ENCODE measurements at regions not wholly inside any gene's neighbourhood (a gene's known extent, or its start where the extent isn't known, plus 50 kb on each side); places are given as distances from the start of the nearest gene placed in this dataset.

DNA sequence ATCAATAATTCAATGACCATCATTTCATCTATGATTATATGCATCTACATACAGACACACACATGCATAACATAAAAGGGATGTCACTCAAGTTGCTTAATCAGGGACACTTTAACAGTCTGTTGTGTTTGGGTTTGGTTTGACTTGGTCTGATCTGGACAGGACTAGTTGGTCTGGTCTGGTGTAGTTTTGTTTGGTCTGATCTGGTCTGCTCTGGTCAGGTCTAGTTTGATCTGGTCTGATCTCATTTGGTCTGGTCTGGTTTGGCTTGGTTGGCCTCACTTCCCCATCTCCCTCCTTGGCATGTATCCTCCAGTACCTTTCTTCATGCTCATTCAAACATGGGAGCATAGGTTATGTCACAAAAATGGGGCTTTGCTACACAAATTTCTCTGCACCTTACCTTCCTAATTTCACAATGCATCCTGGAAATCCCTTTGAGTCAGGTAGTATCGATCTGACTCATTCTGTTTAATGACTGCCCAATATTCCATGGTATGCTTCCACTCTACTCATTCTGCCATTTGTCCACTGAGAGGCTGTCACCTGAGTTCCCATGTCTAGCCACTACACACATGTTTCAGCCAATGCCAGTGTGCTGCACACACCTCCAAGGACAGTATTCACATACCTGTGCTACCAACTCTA is 73.0 kb upstream of the TPM1 start:
- H3K9me3 Mint-ChIP-seq (ENCODE audit: unreplicated experiment), result no peaks in the 10 kb centered on the region
- H3K27me3 Mint-ChIP-seq (ENCODE audit: unreplicated experiment), result no peaks in the 10 kb centered on the region
- H3K27ac Mint-ChIP-seq (ENCODE audit: unreplicated experiment), result no peak overlapping the region
- H3K4me1 Mint-ChIP-seq (ENCODE audit: low read depth, unreplicated experiment), result no peaks in the 10 kb centered on the region
- DNase-seq, result no peak
- no peak for TF ChIP-seq CTCF (IDR thresholded peaks at IDR 0.05; ENCODE audit: partially characterized antibody, unreplicated experiment)
- no peak overlapping the region for H3K4me3 Mint-ChIP-seq (ENCODE audit: unreplicated experiment)
- H3K36me3 Mint-ChIP-seq (ENCODE audit: unreplicated experiment), result no peaks in the 10 kb centered on the region

DNA sequence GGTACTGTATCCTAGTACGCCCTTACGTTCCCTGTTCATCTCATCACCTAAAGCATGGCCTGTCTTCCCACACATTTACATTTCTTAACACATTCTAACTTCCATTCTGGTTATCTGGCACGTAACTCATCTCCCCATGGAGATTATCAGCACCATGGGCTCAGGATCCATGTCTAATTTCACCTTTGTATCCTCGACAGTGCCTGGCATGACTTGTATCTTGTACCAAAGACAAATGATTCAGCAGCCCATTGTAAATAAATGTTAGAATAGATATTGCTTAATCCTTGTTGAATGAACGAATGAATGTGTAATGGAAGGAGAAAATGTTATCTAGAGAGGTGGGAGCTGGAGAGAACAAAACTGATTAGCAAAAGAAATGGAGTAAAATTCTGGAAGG is 69.7 kb upstream of the TPM1 start:
- Mint-ChIP-seq H3K27me3 (ENCODE audit: unreplicated experiment) (no peaks in the 10 kb centered on the region), H3K4me1 (ENCODE audit: low read depth, unreplicated experiment) (peaks cover 5% of the 10 kb centered on the region), H3K4me3 (ENCODE audit: unreplicated experiment) (no peak overlapping the region), H3K27ac (ENCODE audit: unreplicated experiment) (no peak overlapping the region), H3K36me3 (ENCODE audit: unreplicated experiment) (no peaks in the 10 kb centered on the region), H3K9me3 (ENCODE audit: unreplicated experiment) (no peaks in the 10 kb centered on the region)
- no peak for DNase-seq
- no peak for TF ChIP-seq CTCF (IDR thresholded peaks at IDR 0.05; ENCODE audit: partially characterized antibody, unreplicated experiment)

- Mint-ChIP-seq H3K4me1 (ENCODE audit: low read depth, unreplicated experiment) (peaks cover 5% of the 10 kb centered on the region), H3K27ac (ENCODE audit: unreplicated experiment) (no peak overlapping the region), H3K4me3 (ENCODE audit: unreplicated experiment) (no peak overlapping the region), H3K9me3 (ENCODE audit: unreplicated experiment) (no peaks in the 10 kb centered on the region), H3K27me3 (ENCODE audit: unreplicated experiment) (no peaks in the 10 kb centered on the region), H3K36me3 (ENCODE audit: unreplicated experiment) (no peaks in the 10 kb centered on the region)
- DNase-seq, result no peak
- TF ChIP-seq CTCF (IDR thresholded peaks at IDR 0.05; ENCODE audit: partially characterized antibody, unreplicated experiment), result no peak
These were observed 67.0 kb upstream of the TPM1 start for GRCh38 chr15:62975515-62975914.

DNA sequence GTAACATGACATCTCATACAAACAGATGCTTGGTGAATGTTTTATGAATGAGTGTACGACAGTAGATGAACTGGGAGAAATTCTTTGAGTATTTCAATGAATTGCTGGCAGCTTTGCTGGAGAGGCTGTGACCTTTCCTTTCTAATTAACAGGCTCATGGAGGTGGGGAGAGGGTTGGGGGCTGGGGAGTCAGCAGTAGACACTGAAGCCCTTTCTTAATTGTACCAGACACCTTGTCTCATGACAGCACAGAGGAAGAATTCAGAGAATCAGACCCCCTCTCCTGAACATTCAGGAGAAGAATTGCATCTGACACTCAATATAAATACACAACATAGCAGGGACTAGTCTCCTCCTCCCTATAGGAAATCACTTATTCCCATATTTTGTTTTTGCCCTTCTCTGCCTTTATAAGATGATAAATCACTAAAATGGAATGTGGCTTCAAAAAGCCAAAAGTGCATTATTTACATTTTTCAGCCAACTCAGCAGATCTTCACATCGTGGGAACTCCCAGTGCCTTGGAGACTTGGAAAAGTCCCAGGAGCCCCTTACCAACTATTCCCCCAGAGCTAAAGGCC is 66.2 kb upstream of the TPM1 start:
- no peak for DNase-seq
- Mint-ChIP-seq H3K4me1 (ENCODE audit: low read depth, unreplicated experiment) (peaks cover 5% of the 10 kb centered on the region), H3K9me3 (ENCODE audit: unreplicated experiment) (no peaks in the 10 kb centered on the region), H3K4me3 (ENCODE audit: unreplicated experiment) (no peak overlapping the region), H3K27ac (ENCODE audit: unreplicated experiment) (no peak overlapping the region), H3K27me3 (ENCODE audit: unreplicated experiment) (no peaks in the 10 kb centered on the region), H3K36me3 (ENCODE audit: unreplicated experiment) (no peaks in the 10 kb centered on the region)
- no peak for TF ChIP-seq CTCF (IDR thresholded peaks at IDR 0.05; ENCODE audit: partially characterized antibody, unreplicated experiment)

DNA sequence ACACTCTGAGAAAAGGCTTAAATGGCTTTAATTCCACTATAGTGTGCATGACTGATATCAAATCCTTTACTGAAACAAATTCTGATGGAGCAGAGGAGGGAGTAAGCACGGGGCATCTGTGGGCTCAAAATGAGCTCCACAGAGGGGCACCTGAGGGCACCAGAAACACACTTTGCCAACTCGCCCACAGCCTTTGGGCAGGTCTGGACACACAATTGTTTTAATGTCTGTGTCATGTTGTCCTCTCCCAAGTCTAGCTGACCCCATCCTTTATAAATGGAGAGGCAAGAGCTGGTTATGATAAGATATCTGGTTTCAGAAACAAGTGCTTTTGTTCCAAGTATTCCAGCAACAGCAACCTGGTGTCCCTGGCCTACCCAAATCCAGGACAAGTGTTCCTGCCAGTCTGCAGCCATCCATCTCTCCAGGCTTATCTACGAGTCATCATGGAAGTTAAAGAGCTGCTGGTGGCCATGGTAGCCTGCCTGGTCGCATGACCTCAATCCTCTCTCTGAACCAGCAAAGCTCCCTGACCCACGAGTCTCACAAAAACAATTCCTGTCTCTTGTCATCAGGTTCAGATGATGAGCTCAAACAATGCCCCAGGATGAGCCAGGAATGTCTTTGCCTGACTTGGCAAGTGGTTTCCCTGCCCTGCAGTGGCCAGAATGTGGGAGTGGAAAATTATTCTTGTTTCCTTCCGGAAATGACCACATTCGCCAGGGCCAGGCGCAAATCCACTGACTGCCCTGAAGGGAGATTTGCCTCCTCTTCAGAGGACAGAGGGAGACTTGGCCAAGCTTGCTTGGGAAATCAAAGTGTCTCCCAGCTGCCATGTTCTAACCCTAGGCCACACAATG is 64.4 kb upstream of the TPM1 start:
- H3K27ac Mint-ChIP-seq (ENCODE audit: unreplicated experiment), result no peak overlapping the region
- H3K9me3 Mint-ChIP-seq (ENCODE audit: unreplicated experiment), result no peaks in the 10 kb centered on the region
- no peak for DNase-seq
- H3K36me3 Mint-ChIP-seq (ENCODE audit: unreplicated experiment), result no peaks in the 10 kb centered on the region
- no peak for TF ChIP-seq CTCF (IDR thresholded peaks at IDR 0.05; ENCODE audit: partially characterized antibody, unreplicated experiment)
- no peak overlapping the region for H3K4me3 Mint-ChIP-seq (ENCODE audit: unreplicated experiment)
- no peaks in the 10 kb centered on the region for H3K27me3 Mint-ChIP-seq (ENCODE audit: unreplicated experiment)
- H3K4me1 Mint-ChIP-seq (ENCODE audit: low read depth, unreplicated experiment), result peaks cover 5% of the 10 kb centered on the region

All from glutamatergic neuron (in vitro differentiated cells).